MM.1S (cell line): ENCODE measurements at regions not wholly inside any gene's neighbourhood (a gene's known extent, or its start where the extent isn't known, plus 50 kb on each side); places are given as distances from the start of the nearest gene placed in this dataset.

Source experiments
- CTCF ChIP-seq: fragments of 300-600 bp; sonication (generic); IDR thresholded peaks from 2 replicates; pipeline ENCODE4 v1.5.1; 2016; ENCODE audit warnings: antibody characterized with exemption, low read length, mixed read lengths
- EZH2 ChIP-seq: fragments of 300-600 bp; sonication (generic); optimal IDR thresholded peaks from 2 replicates; pipeline ENCODE3; 2017; ENCODE audit warnings: low read depth, mild to moderate bottlenecking, antibody characterized with exemption, low read length, mixed read lengths

GRCh38 chr7:49717547-49717946 lies 55.9 kb upstream of the VWC2 start:
- no peak for TF ChIP-seq CTCF
- no peak for TF ChIP-seq EZH2
